ENCODE measurements at regions not wholly inside any gene's neighbourhood (a gene's known extent, or its start where the extent isn't known, plus 50 kb on each side); places are given as distances from the start of the nearest gene placed in this dataset.

- TF ChIP-seq, protein P1, sequence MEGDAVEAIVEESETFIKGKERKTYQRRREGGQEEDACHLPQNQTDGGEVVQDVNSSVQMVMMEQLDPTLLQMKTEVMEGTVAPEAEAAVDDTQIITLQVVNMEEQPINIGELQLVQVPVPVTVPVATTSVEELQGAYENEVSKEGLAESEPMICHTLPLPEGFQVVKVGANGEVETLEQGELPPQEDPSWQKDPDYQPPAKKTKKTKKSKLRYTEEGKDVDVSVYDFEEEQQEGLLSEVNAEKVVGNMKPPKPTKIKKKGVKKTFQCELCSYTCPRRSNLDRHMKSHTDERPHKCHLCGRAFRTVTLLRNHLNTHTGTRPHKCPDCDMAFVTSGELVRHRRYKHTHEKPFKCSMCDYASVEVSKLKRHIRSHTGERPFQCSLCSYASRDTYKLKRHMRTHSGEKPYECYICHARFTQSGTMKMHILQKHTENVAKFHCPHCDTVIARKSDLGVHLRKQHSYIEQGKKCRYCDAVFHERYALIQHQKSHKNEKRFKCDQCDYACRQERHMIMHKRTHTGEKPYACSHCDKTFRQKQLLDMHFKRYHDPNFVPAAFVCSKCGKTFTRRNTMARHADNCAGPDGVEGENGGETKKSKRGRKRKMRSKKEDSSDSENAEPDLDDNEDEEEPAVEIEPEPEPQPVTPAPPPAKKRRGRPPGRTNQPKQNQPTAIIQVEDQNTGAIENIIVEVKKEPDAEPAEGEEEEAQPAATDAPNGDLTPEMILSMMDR (IDR thresholded peaks at IDR 0.05; ENCODE audit: insufficient read depth, low read length): no peak
- TF ChIP-seq POLR2AphosphoS5 (IDR thresholded peaks at IDR 0.05; ENCODE audit: low read depth) (no peak), GABPA (IDR thresholded peaks at IDR 0.05; ENCODE audit: low read depth) (no peak), SPI1 (IDR thresholded peaks at IDR 0.05; ENCODE audit: borderline replicate concordance, low read depth) (no peak)
- TF ChIP-seq, protein P2, sequence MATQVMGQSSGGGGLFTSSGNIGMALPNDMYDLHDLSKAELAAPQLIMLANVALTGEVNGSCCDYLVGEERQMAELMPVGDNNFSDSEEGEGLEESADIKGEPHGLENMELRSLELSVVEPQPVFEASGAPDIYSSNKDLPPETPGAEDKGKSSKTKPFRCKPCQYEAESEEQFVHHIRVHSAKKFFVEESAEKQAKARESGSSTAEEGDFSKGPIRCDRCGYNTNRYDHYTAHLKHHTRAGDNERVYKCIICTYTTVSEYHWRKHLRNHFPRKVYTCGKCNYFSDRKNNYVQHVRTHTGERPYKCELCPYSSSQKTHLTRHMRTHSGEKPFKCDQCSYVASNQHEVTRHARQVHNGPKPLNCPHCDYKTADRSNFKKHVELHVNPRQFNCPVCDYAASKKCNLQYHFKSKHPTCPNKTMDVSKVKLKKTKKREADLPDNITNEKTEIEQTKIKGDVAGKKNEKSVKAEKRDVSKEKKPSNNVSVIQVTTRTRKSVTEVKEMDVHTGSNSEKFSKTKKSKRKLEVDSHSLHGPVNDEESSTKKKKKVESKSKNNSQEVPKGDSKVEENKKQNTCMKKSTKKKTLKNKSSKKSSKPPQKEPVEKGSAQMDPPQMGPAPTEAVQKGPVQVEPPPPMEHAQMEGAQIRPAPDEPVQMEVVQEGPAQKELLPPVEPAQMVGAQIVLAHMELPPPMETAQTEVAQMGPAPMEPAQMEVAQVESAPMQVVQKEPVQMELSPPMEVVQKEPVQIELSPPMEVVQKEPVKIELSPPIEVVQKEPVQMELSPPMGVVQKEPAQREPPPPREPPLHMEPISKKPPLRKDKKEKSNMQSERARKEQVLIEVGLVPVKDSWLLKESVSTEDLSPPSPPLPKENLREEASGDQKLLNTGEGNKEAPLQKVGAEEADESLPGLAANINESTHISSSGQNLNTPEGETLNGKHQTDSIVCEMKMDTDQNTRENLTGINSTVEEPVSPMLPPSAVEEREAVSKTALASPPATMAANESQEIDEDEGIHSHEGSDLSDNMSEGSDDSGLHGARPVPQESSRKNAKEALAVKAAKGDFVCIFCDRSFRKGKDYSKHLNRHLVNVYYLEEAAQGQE (IDR thresholded peaks at IDR 0.05; ENCODE audit: insufficient replicate concordance, low read depth): no peak
Observed at GRCh38 chr1:243980471-243980870, 70.6 kb upstream of the ZBTB18 start.

Data from HL-60 (cell line).